ENCODE measurements at regions not wholly inside any gene's neighbourhood (a gene's known extent, or its start where the extent isn't known, plus 50 kb on each side); places are given as distances from the start of the nearest gene placed in this dataset.

- no peak for TF ChIP-seq CTCF (IDR thresholded peaks at IDR 0.05)
- no peak for TF ChIP-seq EZH2 (IDR thresholded peaks at IDR 0.05)
- no peak for TF ChIP-seq EZH2phosphoT487 (IDR thresholded peaks at IDR 0.05)
These were observed 311.5 kb downstream of the CDH2 start for GRCh38 chr18:27865431-27865830.
